ENCODE measurements at regions not wholly inside any gene's neighbourhood (a gene's known extent, or its start where the extent isn't known, plus 50 kb on each side); places are given as distances from the start of the nearest gene placed in this dataset.

GRCh38 chr12:89783359-89784060 lies 74.9 kb upstream of the ATP2B1 start:
- TF ChIP-seq POLR2AphosphoS5 (IDR thresholded peaks at IDR 0.05; ENCODE audit: borderline replicate concordance, low read depth, low read length) (no peak), EZH2 (IDR thresholded peaks at IDR 0.05) (no peak), FOXP2 (optimal IDR thresholded peaks at IDR 0.05; ENCODE audit: control extremely low read depth, extremely low read length, insufficient read depth) (no peak)
